ENCODE measurements at regions not wholly inside any gene's neighbourhood (a gene's known extent, or its start where the extent isn't known, plus 50 kb on each side); places are given as distances from the start of the nearest gene placed in this dataset.

DNA sequence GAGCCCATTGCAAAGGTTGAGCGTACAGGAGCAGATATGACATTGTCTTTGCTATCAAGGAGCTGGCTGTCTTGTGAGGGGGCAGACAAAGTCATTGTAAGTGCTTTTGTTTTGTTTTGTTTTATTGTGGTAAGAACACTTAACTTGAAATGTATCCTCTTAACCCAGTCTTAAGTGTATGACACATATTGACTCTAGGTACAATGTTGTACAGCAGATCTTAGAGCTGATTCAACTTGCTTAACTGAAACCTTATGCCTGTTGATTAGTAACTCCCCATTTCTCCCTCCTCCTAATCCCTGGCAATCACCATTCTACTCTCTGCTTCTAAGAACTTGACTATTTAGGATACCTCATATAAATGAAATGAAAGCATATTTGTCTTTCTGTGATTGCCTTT lies 429.0 kb downstream of the BMP2 start:
- BruUV-seq (replicated peaks) = no TSS peak
- CTCF ChIA-PET = no interaction called here

More for the DNA sequence above, 429.0 kb downstream of the BMP2 start:
- no peaks in the 10 kb centered on the region for H3K9me1 ChIP-seq (ENCODE audit: insufficient read depth, low read length)
- H4K20me1 ChIP-seq (ENCODE audit: insufficient read depth, low read length) = no peaks in the 10 kb centered on the region
- no peak overlapping the region for H3K27ac ChIP-seq (ENCODE audit: insufficient read depth, low read length)
- H2AFZ ChIP-seq (replicated peaks; ENCODE audit: low read length, poor library complexity) = no peak overlapping the region
- dilution Hi-C loops (cut with HindIII; ENCODE audit: low sequenced_read_pairs, unreplicated experiment) = no loop called here
- H4K5ac ChIP-seq (ENCODE audit: low read depth, low read length) = no peak overlapping the region
- in situ Hi-C loops (cut with MboI; ENCODE audit: low sequenced_read_pairs) = no loop called here
- no peak overlapping the region for H3K56ac ChIP-seq (ENCODE audit: extremely low read depth, insufficient read depth, low read length)
- POLR2A ChIA-PET (ENCODE audit: unreplicated experiment) = no interaction called here
- H3K23ac ChIP-seq (ENCODE audit: low read depth, low read length) = no peak overlapping the region
- H3K4me2 ChIP-seq (ENCODE audit: low read depth, low read length) = no peak overlapping the region
- no peak overlapping the region for H3K18ac ChIP-seq (ENCODE audit: low read depth, low read length)
- H2AK5ac ChIP-seq (ENCODE audit: low read depth, low read length) = no peak overlapping the region
- H2BK120ac ChIP-seq (ENCODE audit: low read depth, low read length) = no peak overlapping the region
- H2AK9ac ChIP-seq (replicated peaks; ENCODE audit: low read depth, low read length, poor library complexity) = no peak overlapping the region
- intact Hi-C loops (cut with micrococcal nuclease) = no loop called here
- H3K27me3 ChIP-seq (ENCODE audit: control insufficient read depth, insufficient read depth, low read length) = no peaks in the 10 kb centered on the region
- ATAC-seq (ENCODE audit: low read depth) (no peak), DNase-seq (no peak)
- no CpG with 5 or more reads among the region's 1 CpG for WGBS, 2 experiments (ENCODE audit: extremely low coverage in 2 of 2, insufficient read length in 1 of 2)
- H3K14ac ChIP-seq (replicated peaks; ENCODE audit: low read depth, low read length) = no peak overlapping the region
- H4K91ac ChIP-seq (ENCODE audit: insufficient read depth, low read depth, low read length) = no peak overlapping the region
- H3K79me1 ChIP-seq (ENCODE audit: low read depth in 1 of 2, low read length in 2 of 2) = no peaks in the 10 kb centered on the region
- no peaks in the 10 kb centered on the region for H3K4me1 ChIP-seq (ENCODE audit: control insufficient read depth, insufficient read depth, low read length)
- no peak overlapping the region for H2BK20ac ChIP-seq (ENCODE audit: low read depth, low read length)
- H2BK5ac ChIP-seq (ENCODE audit: low read depth, low read length, poor library complexity, severe bottlenecking) = no peak overlapping the region
- no peak overlapping the region for H3K4ac ChIP-seq (ENCODE audit: low read depth, low read length)
- H3K9me3 ChIP-seq (ENCODE audit: control insufficient read depth, insufficient read depth, low read length) = peaks cover 1% of the 10 kb centered on the region
- no peak overlapping the region for H3K9ac ChIP-seq (ENCODE audit: low read depth, low read length)
- no peaks in the 10 kb centered on the region for H3K36me3 ChIP-seq (ENCODE audit: control insufficient read depth, insufficient read depth, low read length)
- no peak overlapping the region for H2BK15ac ChIP-seq (ENCODE audit: low read depth, low read length)
- no peak overlapping the region for H4K8ac ChIP-seq (ENCODE audit: low read depth in 2 of 2, low read length in 2 of 2)
- H3K4me3 ChIP-seq (ENCODE audit: insufficient read depth, low read depth, low read length) = no peak overlapping the region
- TF ChIP-seq MAZ (IDR thresholded peaks at IDR 0.05; ENCODE audit: borderline replicate concordance, low read depth, low read length) = no peak
